ENCODE measurements at regions not wholly inside any gene's neighbourhood (a gene's known extent, or its start where the extent isn't known, plus 50 kb on each side); places are given as distances from the start of the nearest gene placed in this dataset.

GRCh38 chr3:187902041-187902471 lies 156.8 kb upstream of the BCL6 start:
- H3K27ac ChIP-seq, result no peak overlapping the region
- H3K36me3 ChIP-seq, result no peaks in the 10 kb centered on the region
- peak in 1 of 2 donors; percentile 6 for DNase-seq
- intact Hi-C loops (cut with DNase I), result no loop called here
- no peak overlapping the region for H3K4me3 ChIP-seq (replicated peaks in 1 of 3)
- no peaks in the 10 kb centered on the region for H3K9me3 ChIP-seq
- H3K27me3 ChIP-seq, result no peaks in the 10 kb centered on the region
- H3K4me1 ChIP-seq, result no peaks in the 10 kb centered on the region
- 60 to 73% methylated on average over 14 of the region's 14 CpGs for WGBS, 2 donors
- no peak for TF ChIP-seq CTCF (IDR thresholded peaks at IDR 0.05)
- no peak for TF ChIP-seq POLR2A (IDR thresholded peaks at IDR 0.05)

- TF ChIP-seq CTCF (IDR thresholded peaks at IDR 0.05), result no peak
- TF ChIP-seq POLR2A (IDR thresholded peaks at IDR 0.05), result no peak
- DNase-seq, result no peak
- H3K36me3 ChIP-seq, result no peaks in the 10 kb centered on the region
- H3K4me3 ChIP-seq (replicated peaks in 1 of 3), result no peak overlapping the region
- H3K27me3 ChIP-seq, result no peaks in the 10 kb centered on the region
- H3K4me1 ChIP-seq, result no peaks in the 10 kb centered on the region
- no peak overlapping the region for H3K27ac ChIP-seq
- no peaks in the 10 kb centered on the region for H3K9me3 ChIP-seq
- 96 to 97% methylated on average over 1 of the region's 1 CpG for WGBS, 2 donors
- intact Hi-C loops (cut with DNase I), result no loop called here
Observed at GRCh38 chr3:187902936-187903335, 157.7 kb upstream of the BCL6 start.

- no peaks in the 10 kb centered on the region for H3K36me3 ChIP-seq
- H3K27me3 ChIP-seq, result no peaks in the 10 kb centered on the region
- no peaks in the 10 kb centered on the region for H3K4me1 ChIP-seq
- DNase-seq, result no peak
- 93 to 99% methylated on average over 4 of the region's 4 CpGs for WGBS, 2 donors
- intact Hi-C loops (cut with DNase I), result no loop called here
- H3K9me3 ChIP-seq, result no peaks in the 10 kb centered on the region
- no peak overlapping the region for H3K4me3 ChIP-seq (replicated peaks in 1 of 3)
- no peak overlapping the region for H3K27ac ChIP-seq
- TF ChIP-seq POLR2A (IDR thresholded peaks at IDR 0.05) (no peak), CTCF (IDR thresholded peaks at IDR 0.05) (no peak)
Observed at GRCh38 chr3:187903697-187904096, 158.4 kb upstream of the BCL6 start.

GRCh38 chr3:187906416-187906815 lies 161.1 kb upstream of the BCL6 start:
- Histone ChIP-seq H3K27me3 (no peaks in the 10 kb centered on the region), H3K4me1 (no peaks in the 10 kb centered on the region), H3K9me3 (no peaks in the 10 kb centered on the region), H3K36me3 (no peaks in the 10 kb centered on the region), H3K27ac (no peak overlapping the region), H3K4me3 (replicated peaks in 1 of 3) (no peak overlapping the region)
- TF ChIP-seq CTCF (IDR thresholded peaks at IDR 0.05) (no peak), POLR2A (IDR thresholded peaks at IDR 0.05) (no peak)
- 75 to 78% methylated on average over 5 of the region's 5 CpGs for WGBS, 2 donors
- intact Hi-C loops (cut with DNase I), result no loop called here
- no peak for DNase-seq

GRCh38 chr3:187906920-187907319 lies 161.7 kb upstream of the BCL6 start:
- no peak overlapping the region for H3K4me3 ChIP-seq (replicated peaks in 1 of 3)
- no peak overlapping the region for H3K27ac ChIP-seq
- 80 to 83% methylated on average over 5 of the region's 5 CpGs for WGBS, 2 donors
- DNase-seq, result no peak
- no peaks in the 10 kb centered on the region for H3K4me1 ChIP-seq
- H3K36me3 ChIP-seq, result no peaks in the 10 kb centered on the region
- H3K9me3 ChIP-seq, result no peaks in the 10 kb centered on the region
- TF ChIP-seq POLR2A (IDR thresholded peaks at IDR 0.05) (no peak), CTCF (IDR thresholded peaks at IDR 0.05) (no peak)
- H3K27me3 ChIP-seq, result no peaks in the 10 kb centered on the region
- intact Hi-C loops (cut with DNase I), result no loop called here

Measured in thyroid gland (tissue), 4 donors.